Thyroid gland (tissue), 4 donors: ENCODE measurements at regions not wholly inside any gene's neighbourhood (a gene's known extent, or its start where the extent isn't known, plus 50 kb on each side); places are given as distances from the start of the nearest gene placed in this dataset.

Experiments used
- DNase-seq, 2 donors: peaks; one replicate each; pipeline ENCODE4 v3.0.0-alpha.2; 2019
- H3K27ac ChIP-seq, 3 donors: fragments of 200-600 bp; sonication (generic); 1 replicate in 2 of 3; 2 replicates in 1 of 3; pipeline ENCODE4 v1.5.1; 2016 to 2019; ENCODE audit warnings: mild to moderate bottlenecking in 1 of 3, moderate library complexity in 1 of 3
- H3K27me3 ChIP-seq: fragments of 200-600 bp; sonication (generic); one replicate; pipeline ENCODE4 v1.5.1; 2019
- H3K36me3 ChIP-seq, 2 donors: fragments of 200-600 bp; sonication (generic); one replicate each; pipeline ENCODE4 v1.5.1; 2016 to 2019
- H3K4me1 ChIP-seq, 2 donors: fragments of 200-600 bp; sonication (generic); one replicate each; pipeline ENCODE4 v1.5.1; 2017 to 2019
- H3K4me3 ChIP-seq, 3 donors: fragments of 200-600 bp; sonication (generic); replicated peaks in 1 of 3; 1 replicate in 2 of 3; 2 replicates in 1 of 3; pipeline ENCODE4 v1.5.1; 2016; ENCODE audit warnings: mild to moderate bottlenecking in 1 of 3
- H3K9me3 ChIP-seq: fragments of 200-600 bp; sonication (generic); one replicate; pipeline ENCODE4 v1.5.1; 2017
- CTCF ChIP-seq, 6 experiments: fragments of 200-600 bp in 3 of 6; fragments of 450-650 bp in 3 of 6; sonication (generic) in 3 of 6; IDR thresholded peaks; one replicate each; pipeline ENCODE4 v1.5.1; 2016 to 2019; ENCODE audit warnings: antibody characterized with exemption in 6 of 6, mild to moderate bottlenecking in 2 of 6, inconsistent platforms in 1 of 6, moderate library complexity in 1 of 6
- POLR2A ChIP-seq, 2 donors: fragments of 450-650 bp; IDR thresholded peaks; one replicate each; pipeline ENCODE4 v1.6.1; 2017; ENCODE audit warnings: antibody characterized with exemption in 2 of 2, mild to moderate bottlenecking in 2 of 2, moderate library complexity in 1 of 2
- WGBS, 2 donors: methylation state at CpG; one replicate each; pipeline ENCODE4 v1.1.5; 2017; 5-methylcytosine and 5-hydroxymethylcytosine counted together
- intact Hi-C: fragments of 100-400 bp; cut with DNase I; formaldehyde crosslinking; loops from one replicate; pipeline ENCODE4 v1.15.1; 2023

GRCh38 chr2:152974146-152974545 lies 255.7 kb downstream of the ARL6IP6 start:
- no peak for DNase-seq
- Histone ChIP-seq H3K4me1 (no peaks in the 10 kb centered on the region), H3K4me3 (no peak overlapping the region), H3K27ac (no peak overlapping the region), H3K9me3 (no peaks in the 10 kb centered on the region), H3K36me3 (no peaks in the 10 kb centered on the region), H3K27me3 (no peaks in the 10 kb centered on the region)
- intact Hi-C loops = no loop called here
- TF ChIP-seq POLR2A (IDR thresholded peaks at IDR 0.05) = no peak
- no peak for TF ChIP-seq CTCF (IDR thresholded peaks at IDR 0.05)
- 60 to 75% methylated on average over 1 of the region's 1 CpG for WGBS, 2 donors

GRCh38 chr2:152971685-152972084 lies 253.3 kb downstream of the ARL6IP6 start:
- 75 to 90% methylated on average over 1 of the region's 1 CpG for WGBS, 2 donors

GRCh38 chr2:152962446-152962845 lies 244.0 kb downstream of the ARL6IP6 start:
- H3K27me3 ChIP-seq = no peaks in the 10 kb centered on the region
- H3K4me3 ChIP-seq = no peak overlapping the region
- TF ChIP-seq CTCF (IDR thresholded peaks at IDR 0.05) (no peak), POLR2A (IDR thresholded peaks at IDR 0.05) (no peak)
- H3K27ac ChIP-seq = no peak overlapping the region
- intact Hi-C loops = no loop called here
- no peaks in the 10 kb centered on the region for H3K4me1 ChIP-seq
- no peaks in the 10 kb centered on the region for H3K36me3 ChIP-seq
- DNase-seq = no peak
- 80 to 81% methylated on average over 2 of the region's 2 CpGs for WGBS, 2 donors
- no peaks in the 10 kb centered on the region for H3K9me3 ChIP-seq

More at GRCh38 chr2:152971685-152972084, 253.3 kb downstream of the ARL6IP6 start:
- Histone ChIP-seq H3K4me1 (no peaks in the 10 kb centered on the region), H3K9me3 (no peaks in the 10 kb centered on the region), H3K4me3 (no peak overlapping the region), H3K36me3 (no peaks in the 10 kb centered on the region), H3K27me3 (no peaks in the 10 kb centered on the region), H3K27ac (no peak overlapping the region)
- TF ChIP-seq CTCF (IDR thresholded peaks at IDR 0.05) = no peak
- TF ChIP-seq POLR2A (IDR thresholded peaks at IDR 0.05) = no peak
- no peak for DNase-seq
- intact Hi-C loops = no loop called here

GRCh38 chr2:152961351-152961750 lies 242.9 kb downstream of the ARL6IP6 start:
- Histone ChIP-seq H3K27me3 (no peaks in the 10 kb centered on the region), H3K4me3 (no peak overlapping the region), H3K36me3 (no peaks in the 10 kb centered on the region), H3K4me1 (no peaks in the 10 kb centered on the region), H3K9me3 (no peaks in the 10 kb centered on the region), H3K27ac (no peak overlapping the region)
- intact Hi-C loops = no loop called here
- no peak for DNase-seq
- WGBS, 2 donors = 77% methylated on average over 4 of the region's 4 CpGs
- TF ChIP-seq CTCF (IDR thresholded peaks at IDR 0.05) = no peak
- TF ChIP-seq POLR2A (IDR thresholded peaks at IDR 0.05) = no peak

- intact Hi-C loops = no loop called here
- H3K27me3 ChIP-seq = no peaks in the 10 kb centered on the region
- no peaks in the 10 kb centered on the region for H3K36me3 ChIP-seq
- H3K4me3 ChIP-seq = no peak overlapping the region
- H3K27ac ChIP-seq = no peak overlapping the region
- no peak for DNase-seq
- no peaks in the 10 kb centered on the region for H3K4me1 ChIP-seq
- H3K9me3 ChIP-seq = no peaks in the 10 kb centered on the region
- 38 to 50% methylated on average over 2 of the region's 2 CpGs for WGBS, 2 donors
- no peak for TF ChIP-seq CTCF (IDR thresholded peaks at IDR 0.05)
- no peak for TF ChIP-seq POLR2A (IDR thresholded peaks at IDR 0.05)
Observed at GRCh38 chr2:152950126-152950525, 231.7 kb downstream of the ARL6IP6 start.
